Astrocyte (in vitro differentiated cells and primary cell): ENCODE measurements at regions not wholly inside any gene's neighbourhood (a gene's known extent, or its start where the extent isn't known, plus 50 kb on each side); places are given as distances from the start of the nearest gene placed in this dataset.

Experiments used
- DNase-seq: peaks from one replicate; pipeline ENCODE4 v3.0.0-alpha.2; 2010; ENCODE audit warnings: low read depth
- FAIRE-seq: peaks from 2 replicates; lab custom pipeline; 2011; peaks lifted over from hg19 to GRCh38; lab: Jason Lieb, UNC
- H2AFZ ChIP-seq: 2 replicates; pipeline ENCODE4 v1.6.0; 2012; ENCODE audit warnings: low read depth, low read length, inconsistent platforms
- H3K27ac ChIP-seq: 2 replicates; pipeline ENCODE4 v1.5.1; 2011; ENCODE audit warnings: low read depth, low read length, inconsistent platforms
- H3K27me3 ChIP-seq: 2 replicates; pipeline ENCODE4 v1.6.0; 2011; ENCODE audit warnings: low read length, inconsistent platforms; ENCODE audit not compliant: insufficient read depth
- H3K36me3 ChIP-seq: 2 replicates; pipeline ENCODE4 v1.5.1; 2011; ENCODE audit warnings: low read length, inconsistent platforms; ENCODE audit not compliant: insufficient read depth
- H3K4me1 ChIP-seq: 2 replicates; pipeline ENCODE4 v1.5.1; 2011; ENCODE audit warnings: low read length, inconsistent platforms; ENCODE audit not compliant: insufficient read depth
- H3K4me2 ChIP-seq: 2 replicates; pipeline ENCODE4 v1.6.0; 2012; ENCODE audit warnings: low read length, inconsistent platforms
- H3K4me3 ChIP-seq: 2 replicates; pipeline ENCODE4 v1.5.1; 2011; ENCODE audit warnings: low read depth, mild to moderate bottlenecking, low read length, inconsistent platforms; ENCODE audit not compliant: insufficient read depth
- H3K79me2 ChIP-seq: 2 replicates; pipeline ENCODE4 v1.6.0; 2012; ENCODE audit warnings: mild to moderate bottlenecking, low read length, inconsistent platforms; ENCODE audit not compliant: insufficient read depth
- H3K9ac ChIP-seq: 2 replicates; pipeline ENCODE4 v1.6.0; 2012; ENCODE audit warnings: mild to moderate bottlenecking, low read length, inconsistent platforms
- H3K9me3 ChIP-seq: 2 replicates; pipeline ENCODE4 v1.5.1; 2012; ENCODE audit warnings: low read depth, mild to moderate bottlenecking, low read length, inconsistent platforms; ENCODE audit not compliant: insufficient read depth
- H4K20me1 ChIP-seq: 2 replicates; pipeline ENCODE4 v1.6.0; 2012; ENCODE audit warnings: low read length, inconsistent platforms; ENCODE audit not compliant: insufficient read depth
- H3K27ac Mint-ChIP-seq: one replicate; pipeline ENCODE4 v1.8.0; 2021; ENCODE audit warnings: mild to moderate bottlenecking, mixed read lengths; ENCODE audit not compliant: unreplicated experiment
- H3K27me3 Mint-ChIP-seq: one replicate; pipeline ENCODE4 v1.8.0; 2021; ENCODE audit warnings: low read depth, mixed read lengths; ENCODE audit not compliant: unreplicated experiment
- H3K36me3 Mint-ChIP-seq: one replicate; pipeline ENCODE4 v1.8.0; 2021; ENCODE audit warnings: low read depth, mixed read lengths; ENCODE audit not compliant: unreplicated experiment
- H3K4me1 Mint-ChIP-seq: one replicate; pipeline ENCODE4 v1.8.0; 2021; ENCODE audit warnings: low read depth, mixed read lengths; ENCODE audit not compliant: unreplicated experiment
- H3K4me3 Mint-ChIP-seq: one replicate; pipeline ENCODE4 v1.8.0; 2021; ENCODE audit warnings: mild to moderate bottlenecking, moderate library complexity, mixed read lengths; ENCODE audit not compliant: unreplicated experiment
- H3K9me3 Mint-ChIP-seq: one replicate; pipeline ENCODE4 v1.8.0; 2021; ENCODE audit warnings: mild to moderate bottlenecking, mixed read lengths; ENCODE audit not compliant: unreplicated experiment
- EZH2 ChIP-seq: IDR thresholded peaks from 2 replicates; pipeline ENCODE4 v1.6.1; 2012; ENCODE audit warnings: mild to moderate bottlenecking, low read length, inconsistent platforms; ENCODE audit not compliant: insufficient read depth
- TF ChIP-seq, protein P1 (sequence below): IDR thresholded peaks from 2 replicates; pipeline ENCODE4 v1.5.1; 2011; ENCODE audit warnings: low read depth, mild to moderate bottlenecking, inconsistent platforms, low read length, moderate library complexity; ENCODE audit not compliant: insufficient read depth

- Histone ChIP-seq H3K9me3 (no peaks in the 10 kb centered on the region), H3K36me3 (no peaks in the 10 kb centered on the region), H2AFZ (no peak overlapping the region), H3K4me3 (no peak overlapping the region), H3K27me3 (no peaks in the 10 kb centered on the region), H3K27ac (no peak overlapping the region), H3K4me1 (no peaks in the 10 kb centered on the region), H3K79me2 (no peaks in the 10 kb centered on the region), H3K9ac (no peak overlapping the region), H4K20me1 (no peaks in the 10 kb centered on the region), H3K4me2 (no peak overlapping the region)
- DNase-seq (peak; percentile 80), FAIRE-seq (peak; percentile 68)
- H3K4me3 Mint-ChIP-seq: no peak overlapping the region
- TF ChIP-seq EZH2: no peak
- TF ChIP-seq, protein P1, sequence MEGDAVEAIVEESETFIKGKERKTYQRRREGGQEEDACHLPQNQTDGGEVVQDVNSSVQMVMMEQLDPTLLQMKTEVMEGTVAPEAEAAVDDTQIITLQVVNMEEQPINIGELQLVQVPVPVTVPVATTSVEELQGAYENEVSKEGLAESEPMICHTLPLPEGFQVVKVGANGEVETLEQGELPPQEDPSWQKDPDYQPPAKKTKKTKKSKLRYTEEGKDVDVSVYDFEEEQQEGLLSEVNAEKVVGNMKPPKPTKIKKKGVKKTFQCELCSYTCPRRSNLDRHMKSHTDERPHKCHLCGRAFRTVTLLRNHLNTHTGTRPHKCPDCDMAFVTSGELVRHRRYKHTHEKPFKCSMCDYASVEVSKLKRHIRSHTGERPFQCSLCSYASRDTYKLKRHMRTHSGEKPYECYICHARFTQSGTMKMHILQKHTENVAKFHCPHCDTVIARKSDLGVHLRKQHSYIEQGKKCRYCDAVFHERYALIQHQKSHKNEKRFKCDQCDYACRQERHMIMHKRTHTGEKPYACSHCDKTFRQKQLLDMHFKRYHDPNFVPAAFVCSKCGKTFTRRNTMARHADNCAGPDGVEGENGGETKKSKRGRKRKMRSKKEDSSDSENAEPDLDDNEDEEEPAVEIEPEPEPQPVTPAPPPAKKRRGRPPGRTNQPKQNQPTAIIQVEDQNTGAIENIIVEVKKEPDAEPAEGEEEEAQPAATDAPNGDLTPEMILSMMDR: no peak
- no peak overlapping the region for H3K27ac Mint-ChIP-seq
- H3K27me3 Mint-ChIP-seq: no peaks in the 10 kb centered on the region
- H3K9me3 Mint-ChIP-seq: no peaks in the 10 kb centered on the region
- no peaks in the 10 kb centered on the region for H3K4me1 Mint-ChIP-seq
- no peaks in the 10 kb centered on the region for H3K36me3 Mint-ChIP-seq
These were observed 146.0 kb upstream of the GNAI1 start for GRCh38 chr7:79988653-79989052.

- peak; percentile 87 for FAIRE-seq
- H3K9me3 ChIP-seq: no peaks in the 10 kb centered on the region
- no peaks in the 10 kb centered on the region for H3K79me2 ChIP-seq
- H3K4me3 ChIP-seq: no peak overlapping the region
- peak overlapping the region; percentile 39 for H3K4me2 ChIP-seq
- Mint-ChIP-seq H3K36me3 (no peaks in the 10 kb centered on the region), H3K27ac (no peak overlapping the region), H3K4me3 (no peak overlapping the region), H3K9me3 (no peaks in the 10 kb centered on the region), H3K27me3 (no peaks in the 10 kb centered on the region), H3K4me1 (peaks cover 6% of the 10 kb centered on the region)
- H3K9ac ChIP-seq: peak overlapping the region; percentile 33
- peak; percentile 61 for DNase-seq
- no peaks in the 10 kb centered on the region for H4K20me1 ChIP-seq
- H3K27ac ChIP-seq: peak overlapping the region; percentile 56
- no peaks in the 10 kb centered on the region for H3K36me3 ChIP-seq
- H3K27me3 ChIP-seq: no peaks in the 10 kb centered on the region
- TF ChIP-seq, protein P1: no peak
- no peak for TF ChIP-seq EZH2
- peaks cover 12% of the 10 kb centered on the region for H3K4me1 ChIP-seq
- H2AFZ ChIP-seq: no peak overlapping the region
These were observed 150.4 kb upstream of the GNAI1 start for GRCh38 chr7:79984210-79984609.

DNA sequence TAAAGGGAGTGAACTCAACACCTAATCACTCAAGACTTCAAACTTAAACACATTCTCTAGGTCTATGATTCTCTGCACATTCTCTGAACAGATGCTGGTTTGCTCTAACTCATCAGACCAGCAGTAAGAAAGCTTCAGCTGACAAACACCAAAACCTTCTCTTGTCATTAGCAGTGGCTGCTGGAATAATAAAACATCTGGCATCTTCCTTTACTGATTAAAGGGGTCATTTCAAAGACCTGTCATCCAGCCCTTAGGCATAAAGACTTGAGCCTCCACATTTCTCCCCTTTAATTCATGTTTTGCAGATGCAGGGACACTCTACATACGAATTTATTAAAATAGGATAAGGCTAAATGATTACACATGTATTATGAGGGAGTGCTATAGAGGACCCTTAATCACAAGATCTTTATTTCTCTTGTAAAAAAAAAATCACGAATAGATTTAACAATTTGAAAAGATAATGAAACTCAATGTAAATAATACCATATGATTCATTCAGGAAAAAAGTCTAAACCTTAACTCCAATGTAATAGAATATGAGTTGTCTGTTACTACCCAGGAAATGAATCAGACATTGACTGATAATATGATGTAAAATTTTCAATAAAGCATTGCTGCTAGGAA, 152.4 kb upstream of the GNAI1 start:
- H3K4me1 Mint-ChIP-seq: peaks cover 6% of the 10 kb centered on the region

More for the DNA sequence above, 152.4 kb upstream of the GNAI1 start:
- H3K4me2 ChIP-seq: peak overlapping the region; percentile 73
- H3K36me3 ChIP-seq: no peaks in the 10 kb centered on the region
- DNase-seq: peak; percentile 57
- Mint-ChIP-seq H3K36me3 (no peaks in the 10 kb centered on the region), H3K4me3 (no peak overlapping the region), H3K27ac (no peak overlapping the region), H3K9me3 (no peaks in the 10 kb centered on the region), H3K27me3 (no peaks in the 10 kb centered on the region)
- peak; percentile 84 for FAIRE-seq
- no peaks in the 10 kb centered on the region for H4K20me1 ChIP-seq
- H3K4me3 ChIP-seq: no peak overlapping the region
- H3K4me1 ChIP-seq: peaks cover 12% of the 10 kb centered on the region
- no peaks in the 10 kb centered on the region for H3K9me3 ChIP-seq
- TF ChIP-seq, protein P1: no peak
- TF ChIP-seq EZH2: no peak
- H3K9ac ChIP-seq: peak overlapping the region; percentile 42
- H3K79me2 ChIP-seq: no peaks in the 10 kb centered on the region
- no peak overlapping the region for H2AFZ ChIP-seq
- peak overlapping the region; percentile 69 for H3K27ac ChIP-seq
- no peaks in the 10 kb centered on the region for H3K27me3 ChIP-seq
